NCI-H146 (cell line): ENCODE measurements at regions not wholly inside any gene's neighbourhood (a gene's known extent, or its start where the extent isn't known, plus 50 kb on each side); places are given as distances from the start of the nearest gene placed in this dataset.

Experiments used
- DNase-seq: peaks from one replicate; lab custom pipeline; 2025; lab: John Stamatoyannopoulos, UW

GRCh38 chr10:121662531-121662930 is 64.3 kb upstream of the FGFR2 start:
- DNase-seq = no peak

GRCh38 chr10:121661451-121661851 is 63.2 kb upstream of the FGFR2 start:
- no peak for DNase-seq

- no peak for DNase-seq
These were observed 61.0 kb upstream of the FGFR2 start for GRCh38 chr10:121659236-121659635.

- DNase-seq = no peak
These were observed 60.4 kb upstream of the FGFR2 start for GRCh38 chr10:121658611-121659010.

- DNase-seq = no peak
These were observed 59.9 kb upstream of the FGFR2 start for GRCh38 chr10:121658111-121658510.

- peak; percentile 82 for DNase-seq
These were observed 57.3 kb upstream of the FGFR2 start for GRCh38 chr10:121655254-121656144.

- peak; percentile 90 for DNase-seq
These were observed 55.8 kb upstream of the FGFR2 start for GRCh38 chr10:121654021-121654545.

- DNase-seq = no peak
These were observed 55.4 kb upstream of the FGFR2 start for GRCh38 chr10:121653608-121654007.

GRCh38 chr10:121648493-121648892 is 50.2 kb upstream of the FGFR2 start:
- DNase-seq = no peak

- peak; percentile 22 for DNase-seq
These were observed 49.8 kb upstream of the FGFR2 start for GRCh38 chr10:121648059-121648458.
